ENCODE measurements at regions not wholly inside any gene's neighbourhood (a gene's known extent, or its start where the extent isn't known, plus 50 kb on each side); places are given as distances from the start of the nearest gene placed in this dataset.

- TF ChIP-seq, protein P1, sequence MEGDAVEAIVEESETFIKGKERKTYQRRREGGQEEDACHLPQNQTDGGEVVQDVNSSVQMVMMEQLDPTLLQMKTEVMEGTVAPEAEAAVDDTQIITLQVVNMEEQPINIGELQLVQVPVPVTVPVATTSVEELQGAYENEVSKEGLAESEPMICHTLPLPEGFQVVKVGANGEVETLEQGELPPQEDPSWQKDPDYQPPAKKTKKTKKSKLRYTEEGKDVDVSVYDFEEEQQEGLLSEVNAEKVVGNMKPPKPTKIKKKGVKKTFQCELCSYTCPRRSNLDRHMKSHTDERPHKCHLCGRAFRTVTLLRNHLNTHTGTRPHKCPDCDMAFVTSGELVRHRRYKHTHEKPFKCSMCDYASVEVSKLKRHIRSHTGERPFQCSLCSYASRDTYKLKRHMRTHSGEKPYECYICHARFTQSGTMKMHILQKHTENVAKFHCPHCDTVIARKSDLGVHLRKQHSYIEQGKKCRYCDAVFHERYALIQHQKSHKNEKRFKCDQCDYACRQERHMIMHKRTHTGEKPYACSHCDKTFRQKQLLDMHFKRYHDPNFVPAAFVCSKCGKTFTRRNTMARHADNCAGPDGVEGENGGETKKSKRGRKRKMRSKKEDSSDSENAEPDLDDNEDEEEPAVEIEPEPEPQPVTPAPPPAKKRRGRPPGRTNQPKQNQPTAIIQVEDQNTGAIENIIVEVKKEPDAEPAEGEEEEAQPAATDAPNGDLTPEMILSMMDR (IDR thresholded peaks at IDR 0.05; ENCODE audit: control extremely low read depth in 1 of 3, insufficient read depth in 1 of 3, low read depth in 1 of 3, low read length in 3 of 3): no peak
- no peak for TF ChIP-seq MAFK (IDR thresholded peaks at IDR 0.05; ENCODE audit: low read depth, low read length)
- no peak for TF ChIP-seq RAD21 (IDR thresholded peaks at IDR 0.05 in 1 of 2, conservative IDR thresholded peaks at IDR 0.05 in 1 of 2; ENCODE audit: low read depth in 2 of 2, low read length in 2 of 2)
- TF ChIP-seq POLR2A (IDR thresholded peaks at IDR 0.05; ENCODE audit: control extremely low read depth in 1 of 2, low read depth in 2 of 2, low read length in 2 of 2): no peak
- no peak for TF ChIP-seq TBP (IDR thresholded peaks at IDR 0.05; ENCODE audit: low read depth, low read length)
Observed at GRCh38 chr5:123261752-123262151, 161.5 kb downstream of the CEP120 start.
